B cell (primary cell): ENCODE measurements at regions not wholly inside any gene's neighbourhood (a gene's known extent, or its start where the extent isn't known, plus 50 kb on each side); places are given as distances from the start of the nearest gene placed in this dataset.
A peak's percentile ranks its signal among the peaks of the same experiment; 100 is the strongest.

Experiments
- ATAC-seq: fragments of 200-7000 bp; cut with Tn5 transposase; one replicate; pipeline ENCODE4 v1.10.0; 2021; ENCODE audit warnings: low read depth, mild to moderate bottlenecking, moderate number of reproducible peaks, moderate library complexity
- CTCF ChIA-PET: fragments of 350-600 bp; sonication (Branson Sonifier 250); formaldehyde crosslinking; loops from one replicate; lab custom pipeline; 2021; ENCODE audit warnings: antibody characterized with exemption, inconsistent platforms; lab: Charles Lee
- POLR2A ChIA-PET: fragments of 350-600 bp; sonication (Branson Sonifier 250); formaldehyde crosslinking; loops from one replicate; lab custom pipeline; 2021; ENCODE audit warnings: antibody characterized with exemption; lab: Charles Lee
- DNase-seq: peaks from one replicate; pipeline ENCODE4 v3.0.0; 2013
- H2AFZ ChIP-seq: 2 replicates; pipeline ENCODE4 v1.6.1; 2012; ENCODE audit warnings: mild to moderate bottlenecking, low read depth, low read length; ENCODE audit not compliant: insufficient read depth, poor library complexity, severe bottlenecking
- H3K27ac ChIP-seq, 2 donors: 1 replicate in 1 of 2; 2 replicates in 1 of 2; pipeline ENCODE4 v1.5.1; 2012 to 2013; ENCODE audit warnings: low read length in 2 of 2, mild to moderate bottlenecking in 2 of 2, moderate library complexity in 1 of 2
- H3K27me3 ChIP-seq, 4 experiments: fragments of 200-600 bp in 1 of 4; sonication (generic) in 1 of 4; replicated peaks in 1 of 4; 1 replicate in 2 of 4; 2 replicates in 2 of 4; pipeline versions ENCODE4 v1.6.1 to v1.7.0; 2013 to 2016; ENCODE audit warnings: low read length in 3 of 4, mild to moderate bottlenecking in 2 of 4, mixed read lengths in 1 of 4, moderate library complexity in 1 of 4; ENCODE audit not compliant: insufficient read depth in 4 of 4, control insufficient read depth in 3 of 4; ENCODE audit errors: control extremely low read depth in 1 of 4
- H3K36me3 ChIP-seq, 2 experiments: replicated peaks in 1 of 2; 1 replicate in 1 of 2; 2 replicates in 1 of 2; pipeline versions ENCODE4 v1.6.1 to v1.7.1; 2013; ENCODE audit warnings: low read length in 1 of 2; ENCODE audit not compliant: insufficient read depth in 2 of 2, control insufficient read depth in 1 of 2; ENCODE audit errors: control extremely low read depth in 1 of 2, extremely low read depth in 1 of 2
- H3K4me1 ChIP-seq, 2 donors: fragments of 200-600 bp in 1 of 2; sonication (generic) in 1 of 2; 1 replicate in 1 of 2; 2 replicates in 1 of 2; pipeline versions ENCODE4 v1.5.1 to v1.6.1; 2013 to 2017; ENCODE audit warnings: low read length in 2 of 2; ENCODE audit not compliant: control insufficient read depth in 2 of 2, insufficient read depth in 2 of 2
- H3K4me2 ChIP-seq: replicated peaks from 2 replicates; pipeline ENCODE3; 2012; ENCODE audit warnings: mild to moderate bottlenecking, low read depth, low read length; ENCODE audit not compliant: poor library complexity, severe bottlenecking
- H3K4me3 ChIP-seq, 5 experiments: fragments of 200-600 bp in 1 of 5; sonication (generic) in 1 of 5; 1 replicate in 3 of 5; 2 replicates in 2 of 5; pipeline versions ENCODE4 v1.5.1 to v1.7.0; 2011 to 2016; ENCODE audit warnings: low read length in 4 of 5, mild to moderate bottlenecking in 4 of 5, low read depth in 2 of 5, control low read depth in 1 of 5, moderate library complexity in 1 of 5; ENCODE audit not compliant: insufficient read depth in 1 of 5; ENCODE audit errors: control extremely low read depth in 1 of 5, extremely low read depth in 1 of 5
- H3K79me2 ChIP-seq: fragments of 200-600 bp; sonication (generic); one replicate; pipeline ENCODE4 v1.6.0; 2016; ENCODE audit warnings: low read length; ENCODE audit not compliant: control insufficient read depth, insufficient read depth
- H3K9ac ChIP-seq: fragments of 200-600 bp; sonication (generic); 2 replicates; pipeline ENCODE4 v1.6.1; 2017; ENCODE audit warnings: mild to moderate bottlenecking, low read length, moderate library complexity
- H3K9me3 ChIP-seq, 3 donors: one replicate each; pipeline versions ENCODE4 v1.6.1 to v1.7.1; 2013; ENCODE audit warnings: low read length in 2 of 3; ENCODE audit not compliant: control insufficient read depth in 2 of 3, insufficient read depth in 1 of 3; ENCODE audit errors: control extremely low read depth in 1 of 3
- H4K20me1 ChIP-seq: 2 replicates; pipeline ENCODE4 v1.6.0; 2012; ENCODE audit warnings: mild to moderate bottlenecking, low read length; ENCODE audit not compliant: insufficient read depth, control insufficient read depth, poor library complexity, severe bottlenecking
- H3K27ac Mint-ChIP-seq: one replicate; pipeline ENCODE4 v1.8.0; 2021; ENCODE audit warnings: mixed read lengths
- H3K27me3 Mint-ChIP-seq: one replicate; pipeline ENCODE4 v1.8.0; 2021; ENCODE audit warnings: mixed read lengths
- H3K4me1 Mint-ChIP-seq: one replicate; pipeline ENCODE4 v1.8.0; 2021; ENCODE audit warnings: mixed read lengths
- H3K4me3 Mint-ChIP-seq: one replicate; pipeline ENCODE4 v1.8.0; 2021; ENCODE audit warnings: mixed read lengths
- H3K9me3 Mint-ChIP-seq: one replicate; pipeline ENCODE4 v1.8.0; 2022; ENCODE audit warnings: mixed read lengths; ENCODE audit not compliant: insufficient read depth
- CTCF ChIP-seq: fragments of 200-600 bp; IDR thresholded peaks from one replicate; pipeline ENCODE4 v1.8.0; 2022; ENCODE audit warnings: antibody characterized with exemption, mild to moderate bottlenecking
- EZH2 ChIP-seq: IDR thresholded peaks from 2 replicates; pipeline ENCODE4 v1.6.1; 2012; ENCODE audit warnings: borderline replicate concordance, low read depth, mild to moderate bottlenecking, moderate library complexity, low read length; ENCODE audit not compliant: insufficient read depth, poor library complexity, severe bottlenecking
- WGBS: methylation state at CpG from one replicate; pipeline ENCODE4 v1.1.5; 2013; ENCODE audit warnings: missing lambda C conversion rate; ENCODE audit not compliant: insufficient coverage; 5-methylcytosine and 5-hydroxymethylcytosine counted together
- intact Hi-C: fragments of 100-400 bp; cut with micrococcal nuclease; formaldehyde crosslinking; loops from one replicate; pipeline ENCODE4 v1.10.0; 2022

GRCh38 chr10:127797339-127797738 lies 60.4 kb downstream of the FOXI2 start:
- Histone ChIP-seq H3K27ac (no peak overlapping the region), H3K36me3 (no peaks in the 10 kb centered on the region), H3K4me2 (no peak overlapping the region), H2AFZ (no peak overlapping the region), H3K9ac (no peak overlapping the region), H3K4me3 (no peak overlapping the region), H3K27me3 (peaks cover 0 to 7% (median 6%) of the 10 kb centered on the region in 4 experiments), H3K9me3 (peaks cover 0 to 5% (median 0%) of the 10 kb centered on the region in 3 donors), H3K79me2 (no peaks in the 10 kb centered on the region), H3K4me1 (peaks cover 0 to 3% of the 10 kb centered on the region in 2 donors), H4K20me1 (no peaks in the 10 kb centered on the region)
- no peaks in the 10 kb centered on the region for H3K9me3 Mint-ChIP-seq
- intact Hi-C loops = no loop called here
- no peaks in the 10 kb centered on the region for H3K4me1 Mint-ChIP-seq
- peaks cover 20% of the 10 kb centered on the region for H3K27me3 Mint-ChIP-seq
- 96% methylated on average over 1 of the region's 1 CpG for WGBS
- ATAC-seq (no peak), DNase-seq (peak; percentile 15)
- no peak overlapping the region for H3K4me3 Mint-ChIP-seq
- TF ChIP-seq EZH2 (no peak), CTCF (no peak)
- ChIA-PET CTCF (no interaction called here), POLR2A (no interaction called here)
- no peak overlapping the region for H3K27ac Mint-ChIP-seq

GRCh38 chr10:127798111-127798510 lies 61.1 kb downstream of the FOXI2 start:
- WGBS = 11% methylated on average over 5 of the region's 6 CpGs
- Histone ChIP-seq H3K9me3 (peaks cover 0 to 5% (median 0%) of the 10 kb centered on the region in 3 donors), H3K4me1 (peaks cover 0 to 3% of the 10 kb centered on the region in 2 donors), H3K4me3 (no peak overlapping the region), H2AFZ (no peak overlapping the region), H3K36me3 (no peaks in the 10 kb centered on the region), H3K4me2 (no peak overlapping the region), H3K27me3 (peaks cover 0 to 7% (median 6%) of the 10 kb centered on the region in 4 experiments), H3K9ac (no peak overlapping the region), H4K20me1 (no peaks in the 10 kb centered on the region), H3K27ac (no peak overlapping the region), H3K79me2 (no peaks in the 10 kb centered on the region)
- intact Hi-C loops = no loop called here
- ATAC-seq = no peak
- ChIA-PET CTCF (no interaction called here), POLR2A (no interaction called here)
- no peaks in the 10 kb centered on the region for H3K9me3 Mint-ChIP-seq
- H3K4me3 Mint-ChIP-seq = no peak overlapping the region
- peaks cover 20% of the 10 kb centered on the region for H3K27me3 Mint-ChIP-seq
- no peak for DNase-seq
- no peak overlapping the region for H3K27ac Mint-ChIP-seq
- H3K4me1 Mint-ChIP-seq = no peaks in the 10 kb centered on the region
- TF ChIP-seq CTCF = no peak
- TF ChIP-seq EZH2 = no peak
